ENCODE measurements at regions not wholly inside any gene's neighbourhood (a gene's known extent, or its start where the extent isn't known, plus 50 kb on each side); places are given as distances from the start of the nearest gene placed in this dataset.

GRCh38 chr2:150107816-150108215, 379.7 kb downstream of the RND3 start:
- TF ChIP-seq CTCF (IDR thresholded peaks at IDR 0.05) (no peak), MXI1 (IDR thresholded peaks at IDR 0.05; ENCODE audit: low read depth, low read length) (no peak), POLR2AphosphoS5 (IDR thresholded peaks at IDR 0.05; ENCODE audit: low read depth, low read length) (no peak), EP300 (IDR thresholded peaks at IDR 0.05; ENCODE audit: borderline replicate concordance in 1 of 2, low read depth in 1 of 2, low read length in 1 of 2) (no peak), RFX5 (IDR thresholded peaks at IDR 0.05; ENCODE audit: low read length) (no peak), TEAD4 (IDR thresholded peaks at IDR 0.05; ENCODE audit: borderline replicate concordance, insufficient read depth) (no peak), SMC3 (IDR thresholded peaks at IDR 0.05; ENCODE audit: low read depth, low read length) (no peak), TAF1 (IDR thresholded peaks at IDR 0.05; ENCODE audit: borderline replicate concordance, low read depth, low read length) (no peak), RCOR1 (IDR thresholded peaks at IDR 0.05; ENCODE audit: low read length) (no peak)
